ENCODE measurements at regions not wholly inside any gene's neighbourhood (a gene's known extent, or its start where the extent isn't known, plus 50 kb on each side); places are given as distances from the start of the nearest gene placed in this dataset.
A peak's percentile ranks its signal among the peaks of the same experiment; 100 is the strongest.
"Not testable (repeated sequence)": the region's sequence is repeated elsewhere in the genome, so short reads cannot be mapped to it uniquely, and the experiment has no call there.

GRCh38 chr11:82533628-82534327, 199.9 kb downstream of the FAM181B start:
- DNase-seq: no peak

GRCh38 chr11:82529936-82530335, 203.7 kb downstream of the FAM181B start:
- DNase-seq: no peak

- no peak for DNase-seq
Observed at GRCh38 chr11:82527081-82527584, 206.5 kb downstream of the FAM181B start.

- no peak for DNase-seq
Observed at GRCh38 chr11:82523141-82523540, 210.5 kb downstream of the FAM181B start.

- DNase-seq: peak; percentile 8
Observed at GRCh38 chr11:82521427-82521826, 212.2 kb downstream of the FAM181B start.

- DNase-seq: no peak
Observed at GRCh38 chr11:82507288-82507687, 226.4 kb downstream of the FAM181B start.

- DNase-seq: no peak
Observed at GRCh38 chr11:82505379-82505778, 228.3 kb downstream of the FAM181B start.

- not testable (repeated sequence) for DNase-seq
Observed at GRCh38 chr11:82501174-82501573, 232.5 kb downstream of the FAM181B start.

- DNase-seq: peak; percentile 26
Observed at GRCh38 chr11:82494988-82495432, 238.7 kb downstream of the FAM181B start.

- DNase-seq: no peak
Observed at GRCh38 chr11:82474876-82475275, 258.8 kb downstream of the FAM181B start.

- no peak for DNase-seq
Observed at GRCh38 chr11:82465481-82465880, 268.2 kb downstream of the FAM181B start.

- peak; percentile 6 for DNase-seq
Observed at GRCh38 chr11:82462608-82463242, 270.9 kb downstream of the FAM181B start.

- peak; percentile 24 for DNase-seq
Observed at GRCh38 chr11:82458761-82459160, 274.9 kb downstream of the FAM181B start.

GRCh38 chr11:82458147-82458546, 275.5 kb downstream of the FAM181B start:
- no peak for DNase-seq

GRCh38 chr11:82450996-82451395, 282.7 kb downstream of the FAM181B start:
- DNase-seq: no peak

GRCh38 chr11:82406611-82407010, 327.1 kb downstream of the FAM181B start:
- no peak for DNase-seq

- no peak for DNase-seq
Observed at GRCh38 chr11:82405421-82405820, 328.2 kb downstream of the FAM181B start.

- DNase-seq: no peak
Observed at GRCh38 chr11:82404981-82405380, 328.7 kb downstream of the FAM181B start.

GRCh38 chr11:82403640-82404305, 329.9 kb downstream of the FAM181B start:
- no peak for DNase-seq

GRCh38 chr11:82398300-82398815, 335.3 kb downstream of the FAM181B start:
- no peak for DNase-seq

- not testable (repeated sequence) for DNase-seq
Observed at GRCh38 chr11:82396639-82397038, 337.0 kb downstream of the FAM181B start.

GRCh38 chr11:82384308-82384707, 349.4 kb downstream of the FAM181B start:
- no peak for DNase-seq

Measured in left kidney (tissue), 1 donor.